DMS153 (cell line): ENCODE measurements at regions not wholly inside any gene's neighbourhood (a gene's known extent, or its start where the extent isn't known, plus 50 kb on each side); places are given as distances from the start of the nearest gene placed in this dataset.
"Not testable (repeated sequence)": the region's sequence is repeated elsewhere in the genome, so short reads cannot be mapped to it uniquely, and the experiment has no call there.

ENCODE experiments used
- DNase-seq: peaks from one replicate; lab custom pipeline; 2025; lab: John Stamatoyannopoulos, UW

- no peak for DNase-seq
These were observed 310.1 kb downstream of the FOXL1 start for GRCh38 chr16:86888231-86889053.

- DNase-seq: not testable (repeated sequence)
These were observed 310.7 kb downstream of the FOXL1 start for GRCh38 chr16:86889054-86889366.

GRCh38 chr16:86889974-86890373 is 311.6 kb downstream of the FOXL1 start:
- no peak for DNase-seq

GRCh38 chr16:86891121-86891520 is 312.8 kb downstream of the FOXL1 start:
- DNase-seq: no peak

DNA sequence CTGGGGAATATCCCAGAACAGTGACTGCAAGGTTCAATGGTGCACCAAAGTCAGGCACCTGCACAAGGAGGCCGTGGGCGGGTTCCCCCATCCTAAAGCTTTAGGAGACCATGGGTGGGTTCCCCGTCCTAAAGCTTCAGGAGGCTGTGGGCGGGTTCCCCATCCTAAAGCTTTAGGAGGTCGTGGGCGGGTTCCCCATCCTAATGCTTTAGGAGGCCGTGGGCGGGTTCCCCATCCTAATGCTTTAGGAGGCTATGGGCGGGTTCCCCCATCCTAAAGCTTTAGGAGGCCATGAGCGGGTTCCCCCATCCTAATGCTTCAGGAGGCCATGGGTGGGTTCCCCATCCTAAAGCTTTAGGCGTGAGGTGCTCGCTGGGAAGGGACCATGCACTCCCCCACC is 313.3 kb downstream of the FOXL1 start:
- no peak for DNase-seq

DNA sequence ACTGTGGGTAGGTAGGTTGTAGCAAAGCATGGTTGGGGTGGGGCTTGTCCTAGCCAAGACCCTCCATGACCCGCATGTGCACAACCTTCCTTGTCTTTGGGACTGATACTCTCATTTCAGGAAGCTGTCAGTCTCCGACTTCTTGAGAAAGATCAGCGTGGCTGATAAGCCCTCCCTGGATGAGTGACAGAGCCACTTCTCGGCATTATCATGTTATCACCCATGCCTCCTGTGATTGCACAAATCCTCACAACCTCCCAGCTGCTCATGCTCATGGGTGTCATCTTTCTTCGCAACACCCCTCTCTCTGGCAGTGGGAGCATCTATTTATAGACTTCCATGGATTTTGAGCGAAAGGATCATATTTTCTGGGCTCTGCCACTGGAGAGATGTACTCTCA is 314.2 kb downstream of the FOXL1 start:
- DNase-seq: no peak

DNA sequence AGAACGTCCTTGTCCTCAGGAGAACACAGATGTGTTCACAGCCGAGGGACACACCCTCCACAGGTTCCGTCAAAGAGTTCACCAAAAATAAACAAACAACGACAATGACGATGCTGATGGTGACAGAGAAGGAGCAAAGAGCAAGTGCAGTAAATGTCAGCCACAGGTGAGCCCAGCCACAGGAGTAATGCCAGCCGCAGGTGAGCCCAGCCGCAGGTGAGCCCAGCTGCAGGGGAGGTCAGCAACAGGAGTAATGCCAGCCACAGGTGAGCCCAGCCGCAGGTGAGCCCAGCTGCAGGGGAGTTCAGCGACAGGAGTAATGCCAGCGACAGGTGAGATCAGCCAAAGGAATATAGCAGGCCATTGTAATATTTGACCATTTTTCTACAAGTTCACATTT is 315.2 kb downstream of the FOXL1 start:
- DNase-seq: no peak

- no peak for DNase-seq
These were observed 315.7 kb downstream of the FOXL1 start for GRCh38 chr16:86894029-86894567.

DNA sequence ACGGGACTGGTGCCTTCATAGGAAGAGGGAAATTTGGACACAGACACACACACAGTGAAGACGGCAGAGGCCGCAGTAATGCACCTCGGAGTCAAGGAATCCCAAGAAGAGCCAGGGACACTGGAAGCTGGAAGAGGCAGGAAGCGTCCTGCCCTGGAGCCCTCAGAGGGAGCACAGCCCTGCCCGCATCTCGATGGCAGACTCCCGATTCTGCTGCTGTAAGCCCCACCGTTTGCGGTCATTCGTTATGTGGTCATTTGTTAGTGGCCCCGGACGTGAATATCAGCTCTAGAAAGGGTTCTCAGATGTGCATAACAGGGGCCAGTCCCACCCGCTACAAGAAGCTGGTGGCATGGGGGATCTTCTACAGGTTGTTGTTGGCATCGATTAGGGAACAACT is 316.6 kb downstream of the FOXL1 start:
- no peak for DNase-seq

- DNase-seq: no peak
These were observed 317.3 kb downstream of the FOXL1 start for GRCh38 chr16:86895606-86896005.

- no peak for DNase-seq
These were observed 318.6 kb downstream of the FOXL1 start for GRCh38 chr16:86896976-86897375.

GRCh38 chr16:86897486-86897885 is 319.1 kb downstream of the FOXL1 start:
- no peak for DNase-seq

- DNase-seq: no peak
These were observed 320.0 kb downstream of the FOXL1 start for GRCh38 chr16:86898386-86898785.

DNA sequence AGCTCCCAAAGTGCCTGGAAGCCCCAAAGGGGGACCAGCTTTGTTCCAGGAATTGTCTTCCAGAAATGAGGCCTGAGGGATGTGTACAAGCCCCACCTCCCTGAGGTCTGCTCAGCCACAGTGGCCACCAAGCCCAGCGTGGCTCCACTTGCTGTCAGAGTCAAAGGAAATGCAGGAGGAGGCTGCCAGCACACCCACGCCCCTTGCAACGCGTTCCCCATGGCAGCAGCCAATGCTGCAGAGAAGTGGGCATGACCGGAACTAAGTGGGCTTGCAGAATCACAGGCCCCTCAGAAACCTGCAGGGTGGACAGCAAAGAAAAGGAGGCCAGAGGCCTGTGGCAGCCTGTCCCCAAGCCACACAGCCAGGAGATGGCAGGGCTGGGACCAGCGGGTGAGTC is 320.8 kb downstream of the FOXL1 start:
- DNase-seq: no peak

- no peak for DNase-seq
These were observed 321.4 kb downstream of the FOXL1 start for GRCh38 chr16:86899757-86900156.

- DNase-seq: no peak
These were observed 323.1 kb downstream of the FOXL1 start for GRCh38 chr16:86901483-86901882.

GRCh38 chr16:86902656-86903001 is 324.3 kb downstream of the FOXL1 start:
- no peak for DNase-seq

DNA sequence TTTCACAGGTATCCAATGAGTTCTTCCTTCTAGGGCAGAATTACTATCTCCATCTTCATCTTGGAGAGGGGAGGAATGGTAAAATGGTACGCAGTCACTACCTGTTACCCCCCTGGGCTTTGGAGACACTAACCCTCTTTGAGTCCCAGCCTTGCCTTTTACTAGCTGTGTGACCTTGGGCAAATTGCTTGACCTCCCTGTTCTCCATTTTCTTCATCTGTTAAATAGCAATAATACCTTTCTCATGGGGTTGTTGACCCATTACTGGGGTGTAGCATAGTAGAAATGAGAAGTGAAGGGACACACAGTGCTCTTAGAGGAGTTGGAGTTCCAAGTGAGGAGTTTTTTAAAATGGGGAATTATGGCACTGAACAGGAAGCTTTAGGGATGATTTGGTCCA is 324.7 kb downstream of the FOXL1 start:
- no peak for DNase-seq

DNA sequence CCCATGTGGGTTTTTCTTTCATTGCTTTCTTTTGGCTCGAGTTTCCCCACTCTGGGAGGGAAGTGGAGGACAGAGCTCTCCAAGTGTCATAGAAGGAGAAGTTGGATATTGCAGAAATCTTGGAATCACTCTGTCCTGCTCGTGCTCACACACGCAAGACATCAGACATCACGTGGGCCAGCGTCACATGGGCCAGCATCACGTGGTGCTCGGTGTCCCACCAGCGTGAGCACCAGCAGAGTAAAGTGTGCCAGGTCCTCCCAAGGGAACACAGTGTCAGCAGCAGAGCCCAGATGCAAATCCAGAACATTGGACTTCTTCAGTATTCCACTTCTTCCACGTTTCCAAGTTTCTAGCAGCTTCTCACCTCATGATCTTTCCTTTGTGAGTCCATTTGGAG is 327.0 kb downstream of the FOXL1 start:
- no peak for DNase-seq

DNA sequence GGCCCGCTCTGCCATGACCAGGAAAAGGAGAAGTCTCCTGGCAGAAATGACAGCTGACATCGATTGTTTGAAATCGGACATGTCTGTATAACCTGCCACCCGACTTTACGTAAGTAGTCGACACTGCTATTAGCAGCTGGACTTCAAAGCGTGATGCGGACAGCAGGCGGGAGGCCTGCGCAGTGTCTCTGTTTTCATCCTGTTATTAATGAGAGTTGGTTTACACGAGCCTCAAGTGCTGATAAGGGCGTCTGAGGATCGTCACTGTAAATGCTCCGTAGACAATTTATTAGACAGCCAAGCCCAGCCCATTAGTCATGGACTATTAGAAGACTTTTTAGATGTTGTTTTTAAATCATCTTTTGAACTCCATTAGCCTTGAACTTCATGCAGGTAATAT is 328.3 kb downstream of the FOXL1 start:
- DNase-seq: no peak

DNA sequence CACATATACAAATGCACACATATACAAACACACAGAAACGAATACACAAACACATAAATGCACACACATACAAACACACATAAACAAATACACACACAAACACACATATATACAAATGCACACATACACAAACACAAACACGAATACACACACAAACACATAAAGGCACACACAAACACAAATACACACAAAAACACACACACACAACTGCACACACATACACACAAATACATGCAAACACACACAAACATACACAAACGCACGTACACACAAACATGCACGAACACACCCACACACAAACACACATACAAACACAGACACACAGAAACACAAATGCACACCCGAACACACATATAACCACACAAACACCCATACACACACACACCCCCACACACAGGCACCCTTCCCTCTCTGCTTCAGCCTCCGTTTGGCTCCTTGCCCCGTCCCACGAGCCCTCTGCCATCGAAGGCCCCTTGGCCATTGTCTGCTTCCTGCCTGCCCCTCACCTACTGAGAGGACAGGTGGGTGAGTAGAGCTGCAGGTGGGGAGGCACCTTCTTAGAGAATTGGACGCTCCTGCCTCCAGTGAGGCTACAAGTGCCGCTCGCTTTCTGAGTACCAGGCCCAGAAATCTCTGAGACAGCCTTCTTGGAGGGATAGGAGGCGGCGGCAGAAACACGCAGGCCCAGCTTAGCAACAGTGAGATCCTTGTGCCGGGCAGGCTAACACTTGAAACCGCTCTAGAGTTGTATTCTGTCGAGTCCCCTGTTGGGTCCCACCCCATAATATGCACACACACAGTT is 331.2 kb downstream of the FOXL1 start:
- no peak for DNase-seq

DNA sequence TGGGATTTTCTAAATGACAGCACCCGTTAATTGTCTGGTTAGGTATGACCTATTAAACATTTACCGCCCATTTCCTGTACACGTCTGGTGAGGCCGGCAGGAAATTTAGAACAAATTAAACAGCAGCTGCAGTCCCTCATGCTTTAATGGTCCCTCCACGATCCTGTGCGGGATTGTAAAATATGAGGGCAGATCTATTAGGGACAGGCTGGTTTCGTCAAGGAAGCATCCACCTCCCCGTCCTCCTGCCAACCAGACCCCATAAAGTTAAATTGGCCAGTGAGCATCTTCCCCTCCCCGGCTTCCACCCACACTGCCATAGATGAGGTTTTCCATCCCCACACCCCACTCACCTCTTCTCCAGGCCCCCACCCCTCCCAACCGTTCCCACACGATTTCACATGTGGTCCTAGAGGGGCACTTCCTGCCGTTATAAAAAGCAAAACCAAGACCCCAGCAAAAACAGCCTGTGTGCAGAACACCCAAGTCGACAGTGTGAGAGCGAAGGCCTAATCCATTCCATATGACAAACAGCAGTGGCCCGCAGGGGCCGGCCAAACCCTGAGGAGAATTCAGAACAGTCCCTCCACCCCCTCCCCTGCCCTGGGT is 331.9 kb downstream of the FOXL1 start:
- no peak for DNase-seq

DNA sequence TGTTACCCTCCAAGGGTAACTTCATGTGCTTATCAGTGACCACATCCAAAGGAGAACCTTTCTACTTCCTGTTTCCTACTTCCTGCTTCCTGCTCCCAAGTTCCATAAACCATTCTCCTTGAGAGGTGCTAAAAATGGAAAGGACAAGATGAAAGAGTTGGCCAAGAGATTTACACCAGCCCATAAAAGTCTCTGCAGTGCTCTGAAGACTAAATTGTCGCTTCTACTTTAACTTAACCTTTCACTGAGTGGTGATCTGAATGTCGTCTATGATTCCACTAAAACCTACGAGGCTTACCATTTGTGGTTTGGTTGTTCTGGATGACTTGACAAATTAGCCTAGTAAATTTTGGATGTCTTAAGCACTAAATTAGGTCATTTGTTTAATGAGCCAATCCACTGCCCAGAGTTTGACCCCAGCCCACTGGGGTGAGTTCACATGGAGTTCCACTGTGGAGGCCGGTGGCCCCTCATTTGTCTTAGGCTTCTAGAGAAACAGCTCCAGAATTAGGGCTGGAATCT is 333.1 kb downstream of the FOXL1 start:
- DNase-seq: no peak
